ENCODE measurements at regions not wholly inside any gene's neighbourhood (a gene's known extent, or its start where the extent isn't known, plus 50 kb on each side); places are given as distances from the start of the nearest gene placed in this dataset.

- ATAC-seq (no peak), DNase-seq (no peak)
- Histone ChIP-seq H3K9ac (ENCODE audit: low read length) (no peak overlapping the region), H3K36me3 (ENCODE audit: low read depth, low read length) (no peaks in the 10 kb centered on the region), H4K20me1 (ENCODE audit: low read length) (no peaks in the 10 kb centered on the region), H3K9me3 (ENCODE audit: low read length) (no peaks in the 10 kb centered on the region), H3K4me2 (ENCODE audit: low read length) (no peak overlapping the region), H2AFZ (ENCODE audit: low read length) (no peak overlapping the region), H3F3A (ENCODE audit: low read length, unreplicated experiment) (no peaks in the 10 kb centered on the region), H3K27me3 (ENCODE audit: low read length) (peaks cover 18% of the 10 kb centered on the region; the same call in 1 of the 2 replicates), H3K79me2 (ENCODE audit: low read length) (no peaks in the 10 kb centered on the region), H3K4me3 (ENCODE audit: low read length) (no peak overlapping the region), H3K9me2 (replicated peaks; ENCODE audit: low read length) (no peaks in the 10 kb centered on the region), H3K27ac (ENCODE audit: low read length) (no peak overlapping the region), H3K4me1 (ENCODE audit: insufficient read depth, low read length) (no peaks in the 10 kb centered on the region)
- TF ChIP-seq EZH2phosphoT487 (IDR thresholded peaks at IDR 0.05; ENCODE audit: borderline replicate concordance, low read length): no peak
- TF ChIP-seq CTCF (conservative IDR thresholded peaks at IDR 0.05; ENCODE audit: low read depth, low read length): no peak
- TF ChIP-seq EZH2 (IDR thresholded peaks at IDR 0.05; ENCODE audit: low read length, unreplicated experiment): no peak
- POLR2A ChIA-PET (ENCODE audit: unreplicated experiment): no interaction called here
- intact Hi-C loops (cut with micrococcal nuclease): no loop called here
- CTCF ChIA-PET: no interaction called here
- BruUV-seq (replicated peaks): no TSS peak
Measured at GRCh38 chr7:34603711-34604444, 54.1 kb upstream of the NPSR1 start.

Measured in PC-3 (cell line).